HFF-Myc (cell line): ENCODE measurements at regions not wholly inside any gene's neighbourhood (a gene's known extent, or its start where the extent isn't known, plus 50 kb on each side); places are given as distances from the start of the nearest gene placed in this dataset.

Experiments
- DNase-seq: peaks from one replicate; pipeline ENCODE4 v3.0.0-alpha.2; 2011; ENCODE audit warnings: low read depth; ENCODE audit errors: extremely low read depth
- H3K4me3 ChIP-seq: replicated peaks from 2 replicates; pipeline ENCODE4 v1.5.1; 2011; ENCODE audit warnings: low read depth, mild to moderate bottlenecking, control low read depth, low read length
- CTCF ChIP-seq: IDR thresholded peaks from 2 replicates; pipeline ENCODE4 v1.5.1; 2012; ENCODE audit warnings: mild to moderate bottlenecking, low read depth, low read length, control low read depth; ENCODE audit errors: missing control alignments

GRCh38 chr7:156063241-156063810 is 251.1 kb upstream of the SHH start:
- DNase-seq, result no peak
- no peak for TF ChIP-seq CTCF
- H3K4me3 ChIP-seq, result no peak overlapping the region

DNA sequence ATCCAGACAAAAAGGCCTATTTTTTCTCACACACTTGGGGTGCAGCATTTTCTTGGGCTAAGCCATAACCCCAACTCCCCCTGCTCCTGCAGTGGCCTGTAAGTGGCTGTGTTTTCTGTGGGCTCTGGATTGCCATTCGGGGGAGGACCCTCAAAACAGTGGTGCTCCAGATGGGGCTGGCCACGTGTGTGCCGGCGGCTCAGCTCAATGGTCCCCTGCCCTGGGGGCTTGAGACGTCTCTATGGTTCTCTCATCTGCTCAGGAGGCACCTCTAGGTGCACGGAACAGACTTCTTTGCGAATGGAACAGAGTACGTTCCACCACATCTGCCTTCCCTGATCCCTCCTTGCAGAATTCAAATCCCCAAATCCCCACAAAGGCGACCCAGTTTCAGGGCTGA is 250.0 kb upstream of the SHH start:
- H3K4me3 ChIP-seq, result no peak overlapping the region
- TF ChIP-seq CTCF, result no peak
- no peak for DNase-seq

DNA sequence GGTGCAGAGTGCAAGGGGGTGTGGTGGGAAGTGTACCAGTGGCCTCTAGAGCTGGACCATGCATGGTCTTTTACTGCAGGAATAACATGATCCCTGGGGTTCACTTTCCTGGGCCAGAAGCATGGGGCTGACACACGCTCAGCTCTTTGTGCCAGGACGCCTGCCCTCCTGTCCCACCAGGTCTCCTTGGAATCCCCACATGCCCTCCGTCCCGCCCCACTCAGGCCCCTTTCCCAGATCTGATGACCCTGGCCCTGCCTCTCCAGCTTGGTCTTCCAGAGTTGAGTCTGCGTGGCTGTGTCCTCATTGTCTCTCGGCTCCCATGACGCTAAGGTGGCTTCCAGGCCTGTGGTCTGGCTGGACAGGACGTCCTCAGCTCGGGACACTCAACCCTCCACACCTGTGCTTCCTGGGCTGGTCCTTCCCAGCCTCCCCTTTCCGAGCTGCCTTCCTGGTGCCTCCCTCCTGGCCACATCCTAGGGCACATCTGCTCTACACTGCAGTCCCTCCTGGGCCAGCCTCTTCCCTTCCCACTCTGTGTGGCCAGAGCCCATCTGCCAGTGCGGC is 249.5 kb upstream of the SHH start:
- DNase-seq, result no peak
- no peak for TF ChIP-seq CTCF
- H3K4me3 ChIP-seq, result no peak overlapping the region

DNA sequence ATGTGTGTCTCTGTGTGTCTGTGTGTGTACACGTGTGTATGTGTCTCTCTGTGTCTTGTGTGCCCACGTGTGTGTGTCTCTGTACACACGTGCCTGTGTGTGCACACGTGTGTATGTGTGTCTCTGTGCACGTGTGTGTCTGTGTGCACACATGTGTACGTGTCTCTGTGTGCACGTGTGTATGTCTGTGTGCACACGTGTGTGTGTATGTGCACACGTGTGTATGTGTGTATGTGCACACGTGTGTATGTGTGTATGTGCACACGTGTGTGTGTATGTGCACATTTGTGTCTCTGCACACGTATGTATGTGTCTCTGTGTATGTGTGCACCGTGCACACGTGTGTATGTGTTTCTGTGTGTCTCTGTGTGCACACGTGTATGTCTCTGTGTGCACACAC is 248.7 kb upstream of the SHH start:
- TF ChIP-seq CTCF, result no peak
- no peak for DNase-seq
- no peak overlapping the region for H3K4me3 ChIP-seq

DNA sequence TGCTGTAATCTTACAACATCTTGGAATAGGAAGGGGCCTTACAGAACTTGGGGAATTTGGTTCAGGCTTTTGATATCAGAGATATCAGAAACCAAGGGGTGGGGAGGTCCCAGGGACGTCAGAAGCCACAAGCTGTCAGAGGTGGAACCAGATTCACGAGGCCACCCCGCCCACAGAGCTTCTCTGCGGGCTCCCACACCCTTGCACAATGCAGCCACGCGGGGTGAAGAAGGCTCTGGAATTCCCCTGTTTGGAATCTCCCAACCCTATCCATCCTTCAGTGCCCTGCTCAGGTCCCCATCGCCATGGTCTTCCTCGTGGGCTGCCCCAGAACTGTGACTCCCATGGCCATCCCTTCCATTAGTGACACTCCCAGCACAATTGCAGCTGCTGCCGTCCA is 247.1 kb upstream of the SHH start:
- no peak for TF ChIP-seq CTCF
- no peak overlapping the region for H3K4me3 ChIP-seq
- no peak for DNase-seq

GRCh38 chr7:156058248-156058647 is 246.0 kb upstream of the SHH start:
- H3K4me3 ChIP-seq, result no peak overlapping the region
- DNase-seq, result no peak
- no peak for TF ChIP-seq CTCF

DNA sequence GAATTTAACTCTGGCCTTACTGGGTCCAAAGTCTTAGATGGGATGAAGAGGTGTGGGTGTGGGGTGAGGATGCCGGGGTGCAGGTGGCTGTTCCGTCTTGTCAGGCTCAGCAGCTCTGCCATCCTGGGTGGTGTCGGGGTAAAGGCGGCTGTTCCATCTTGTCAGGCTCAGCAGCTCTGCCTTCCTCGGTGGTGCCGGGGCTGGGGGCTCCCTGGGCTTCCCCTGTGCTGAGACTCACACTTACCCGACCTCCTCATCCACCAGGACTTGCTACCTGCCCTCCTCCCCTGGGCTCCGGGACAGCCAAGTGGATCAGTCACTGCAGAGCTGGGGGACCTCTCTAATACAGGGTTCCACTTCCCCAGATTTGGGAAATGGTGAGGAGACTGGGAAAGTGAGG is 244.3 kb upstream of the SHH start:
- H3K4me3 ChIP-seq, result no peak overlapping the region
- DNase-seq, result no peak
- no peak for TF ChIP-seq CTCF
